HG03108 (cell line): ENCODE measurements at regions not wholly inside any gene's neighbourhood (a gene's known extent, or its start where the extent isn't known, plus 50 kb on each side); places are given as distances from the start of the nearest gene placed in this dataset.
A peak's percentile ranks its signal among the peaks of the same experiment; 100 is the strongest.

Experiments
- ATAC-seq: cut with Tn5 transposase; IDR thresholded peaks from one replicate; pipeline ENCODE4 v1.9.1; 2021; ENCODE audit warnings: moderate library complexity; ENCODE audit not compliant: unreplicated experiment

DNA sequence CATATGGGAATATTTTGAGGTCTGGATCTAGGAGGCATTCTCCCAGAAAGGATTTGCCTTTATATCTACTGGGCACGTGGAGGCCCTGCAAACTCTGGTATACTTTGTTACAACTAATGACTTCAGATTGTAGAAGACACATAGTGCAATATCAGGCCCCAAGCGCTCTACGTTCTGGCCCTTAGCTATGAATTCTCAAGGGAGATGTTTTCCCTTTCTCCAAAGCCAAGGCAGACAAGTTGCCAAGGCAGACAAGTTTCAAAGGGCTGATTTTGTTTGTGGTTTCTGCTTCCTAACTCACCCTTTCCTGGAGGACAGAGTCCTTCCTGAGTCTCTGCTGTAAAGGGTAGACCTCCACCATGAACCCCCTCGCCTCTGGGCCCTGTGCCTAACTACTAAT lies 99.4 kb upstream of the CTTNBP2 start:
- ATAC-seq = no peak

DNA sequence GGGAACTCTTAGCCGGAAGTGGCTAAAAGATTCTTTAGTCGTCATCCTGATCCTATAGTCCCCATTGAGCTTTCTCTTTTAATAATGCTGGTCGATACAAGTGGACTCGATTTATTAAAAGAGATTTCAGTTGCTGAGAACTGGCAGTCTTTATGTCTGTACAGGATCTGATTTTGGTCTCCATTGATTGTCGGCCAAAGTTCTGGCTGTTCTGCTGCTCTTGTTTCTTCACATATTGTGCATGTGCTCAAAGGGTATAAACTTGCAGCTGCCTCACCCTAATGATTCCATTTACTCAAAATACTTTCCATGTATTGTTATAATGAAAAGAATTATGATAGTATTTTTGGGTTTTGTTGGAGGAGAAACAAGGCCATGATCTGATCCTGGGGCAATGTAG lies 100.7 kb upstream of the CTTNBP2 start:
- ATAC-seq = no peak

GRCh38 chr7:117974891-117975290 lies 101.7 kb upstream of the CTTNBP2 start:
- ATAC-seq = no peak

DNA sequence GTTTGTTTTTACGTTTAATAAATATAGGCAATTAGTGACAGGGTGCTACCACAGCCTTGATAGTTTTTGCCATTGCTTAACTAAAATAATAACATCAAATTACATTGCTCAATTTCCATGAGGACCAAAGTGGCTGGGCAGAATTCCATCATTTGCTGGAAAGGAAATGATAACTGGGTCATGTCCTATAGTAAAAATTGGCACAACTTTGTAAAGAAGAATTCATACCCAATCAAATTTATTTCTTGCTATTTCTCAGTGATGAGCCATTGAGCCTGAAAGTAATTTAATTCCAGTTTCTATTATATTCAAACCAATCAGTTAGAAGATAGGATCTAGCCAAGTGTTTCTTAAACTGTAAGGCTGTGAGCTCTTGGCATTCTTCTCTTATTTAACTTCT lies 102.2 kb upstream of the CTTNBP2 start:
- no peak for ATAC-seq

- ATAC-seq = no peak
Observed at GRCh38 chr7:117979954-117980497, 106.8 kb upstream of the CTTNBP2 start.

GRCh38 chr7:117982071-117983055 lies 109.1 kb upstream of the CTTNBP2 start:
- no peak for ATAC-seq

GRCh38 chr7:117986645-117987269 lies 113.5 kb upstream of the CTTNBP2 start:
- no peak for ATAC-seq

- ATAC-seq = no peak
Observed at GRCh38 chr7:117990834-117991233, 117.6 kb upstream of the CTTNBP2 start.

- ATAC-seq = no peak
Observed at GRCh38 chr7:117992635-117993376, 119.6 kb upstream of the CTTNBP2 start.

DNA sequence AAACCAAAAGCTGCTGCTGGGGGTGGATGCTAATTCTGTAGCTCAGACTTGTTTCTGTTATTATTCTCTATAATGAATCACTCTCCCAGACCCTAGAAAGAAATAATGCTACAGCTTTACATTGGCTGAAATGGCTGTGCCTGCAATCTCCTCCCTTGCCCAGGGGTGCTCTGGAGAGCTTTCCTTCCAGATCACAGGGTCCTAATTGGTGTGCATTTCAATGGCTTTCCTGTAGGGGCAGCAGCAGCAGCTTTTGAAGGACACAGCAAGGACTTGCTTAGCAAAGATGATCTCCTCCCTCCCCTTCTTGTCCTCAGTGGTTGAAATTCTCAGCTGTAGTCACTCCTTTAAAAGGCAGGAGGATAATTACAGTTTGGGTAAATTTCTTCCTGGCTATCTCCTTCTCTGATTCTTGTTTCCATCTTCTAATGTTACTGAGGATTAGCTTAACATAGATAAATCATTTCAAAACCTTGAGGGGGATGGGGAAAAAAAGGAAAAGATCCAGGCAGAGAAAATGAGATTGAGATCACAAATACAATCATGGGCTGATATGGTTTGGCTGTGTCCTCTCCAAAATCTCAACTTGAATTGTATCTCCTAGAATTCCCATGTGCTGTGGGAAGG lies 120.2 kb upstream of the CTTNBP2 start:
- peak; percentile 87 for ATAC-seq

- no peak for ATAC-seq
Observed at GRCh38 chr7:117995850-117996650, 122.8 kb upstream of the CTTNBP2 start.

- ATAC-seq = no peak
Observed at GRCh38 chr7:117997862-117998825, 124.9 kb upstream of the CTTNBP2 start.

GRCh38 chr7:118000480-118001202 lies 127.4 kb upstream of the CTTNBP2 start:
- no peak for ATAC-seq

- ATAC-seq = no peak
Observed at GRCh38 chr7:118003476-118003875, 130.2 kb upstream of the CTTNBP2 start.

DNA sequence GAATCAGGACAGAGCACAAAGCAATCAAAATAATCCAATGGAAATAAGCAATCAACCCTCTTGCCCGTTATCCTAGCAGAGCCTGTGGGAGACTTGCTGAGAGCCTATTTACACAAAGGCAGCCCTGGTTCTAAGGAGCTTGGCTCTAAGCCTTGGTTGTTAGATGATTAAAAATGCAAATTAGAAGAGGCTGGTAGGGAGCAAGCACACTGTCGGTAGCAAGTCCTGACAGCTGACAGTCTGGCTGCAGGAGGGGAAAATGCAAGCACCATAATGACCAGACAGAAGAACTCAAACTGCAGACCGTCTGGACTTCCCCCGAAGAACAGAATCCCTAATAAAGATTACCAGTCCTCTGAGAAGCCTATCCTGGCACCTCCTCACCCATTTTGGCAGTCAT lies 131.8 kb upstream of the CTTNBP2 start:
- ATAC-seq = no peak

DNA sequence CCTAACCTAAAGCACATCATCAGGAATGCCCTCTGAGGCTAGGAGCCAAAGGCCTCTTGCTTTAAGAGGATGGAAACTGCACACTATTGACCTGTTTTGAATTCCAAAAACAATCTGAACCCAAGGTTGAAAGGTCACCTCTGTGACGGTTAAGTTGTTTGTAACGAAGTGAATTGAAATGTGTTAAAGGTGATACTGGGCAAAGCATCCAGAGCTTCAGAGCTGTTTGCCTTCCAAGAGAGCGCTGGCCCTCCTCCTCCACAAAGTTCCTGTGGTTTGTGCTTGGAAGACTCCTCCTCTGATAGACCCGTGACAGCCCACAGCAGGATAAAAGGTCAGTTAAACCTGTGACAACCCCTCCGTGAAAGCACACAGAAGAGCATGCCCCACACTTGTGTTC lies 133.7 kb upstream of the CTTNBP2 start:
- no peak for ATAC-seq

GRCh38 chr7:118009419-118009818 lies 136.2 kb upstream of the CTTNBP2 start:
- ATAC-seq = no peak

- ATAC-seq = no peak
Observed at GRCh38 chr7:118011652-118012051, 138.4 kb upstream of the CTTNBP2 start.
